ENCODE measurements at regions not wholly inside any gene's neighbourhood (a gene's known extent, or its start where the extent isn't known, plus 50 kb on each side); places are given as distances from the start of the nearest gene placed in this dataset.

DNA sequence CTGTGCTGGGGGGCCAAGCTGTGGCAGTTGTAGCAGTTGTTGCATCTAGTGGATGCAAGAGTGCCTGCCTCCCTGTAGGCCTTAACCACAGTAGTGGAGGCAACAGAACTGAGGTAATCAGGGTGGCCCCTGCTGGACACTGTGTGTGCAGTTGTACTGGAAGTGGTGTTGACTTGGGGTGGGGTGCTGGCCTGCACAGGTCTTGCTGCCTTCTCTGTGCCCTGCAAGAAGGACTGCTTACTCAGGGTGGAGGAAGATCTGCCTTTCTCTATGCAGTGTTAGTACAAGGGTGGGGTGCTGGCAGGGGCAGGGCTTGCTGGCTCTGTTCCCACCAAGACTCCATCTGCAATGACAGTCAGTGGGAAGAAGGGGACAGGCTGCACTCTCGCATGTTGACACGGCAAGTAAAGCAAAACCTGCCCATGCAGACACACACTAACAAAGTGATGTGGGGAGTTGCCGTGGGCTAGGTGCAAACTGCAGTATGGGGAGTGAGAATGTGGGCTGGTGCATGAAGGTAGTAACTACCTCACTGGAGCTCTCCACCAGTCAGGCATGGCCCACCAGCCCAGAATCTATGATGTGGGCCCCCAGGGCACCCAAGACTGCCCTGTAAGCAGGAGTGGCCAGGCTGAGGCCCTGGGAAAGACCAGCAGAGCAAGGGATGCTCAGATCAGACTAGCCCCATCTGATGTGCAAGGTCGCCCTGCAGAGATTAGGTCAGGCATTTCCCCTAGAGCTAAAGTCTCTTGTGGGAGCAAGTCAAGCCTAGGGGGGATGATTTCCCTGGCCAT is 594.9 kb downstream of the TECRL start:
- H3K4me3 ChIP-seq (ENCODE audit: low read depth, low read length): no peak overlapping the region
- TF ChIP-seq, protein P1, sequence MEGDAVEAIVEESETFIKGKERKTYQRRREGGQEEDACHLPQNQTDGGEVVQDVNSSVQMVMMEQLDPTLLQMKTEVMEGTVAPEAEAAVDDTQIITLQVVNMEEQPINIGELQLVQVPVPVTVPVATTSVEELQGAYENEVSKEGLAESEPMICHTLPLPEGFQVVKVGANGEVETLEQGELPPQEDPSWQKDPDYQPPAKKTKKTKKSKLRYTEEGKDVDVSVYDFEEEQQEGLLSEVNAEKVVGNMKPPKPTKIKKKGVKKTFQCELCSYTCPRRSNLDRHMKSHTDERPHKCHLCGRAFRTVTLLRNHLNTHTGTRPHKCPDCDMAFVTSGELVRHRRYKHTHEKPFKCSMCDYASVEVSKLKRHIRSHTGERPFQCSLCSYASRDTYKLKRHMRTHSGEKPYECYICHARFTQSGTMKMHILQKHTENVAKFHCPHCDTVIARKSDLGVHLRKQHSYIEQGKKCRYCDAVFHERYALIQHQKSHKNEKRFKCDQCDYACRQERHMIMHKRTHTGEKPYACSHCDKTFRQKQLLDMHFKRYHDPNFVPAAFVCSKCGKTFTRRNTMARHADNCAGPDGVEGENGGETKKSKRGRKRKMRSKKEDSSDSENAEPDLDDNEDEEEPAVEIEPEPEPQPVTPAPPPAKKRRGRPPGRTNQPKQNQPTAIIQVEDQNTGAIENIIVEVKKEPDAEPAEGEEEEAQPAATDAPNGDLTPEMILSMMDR (IDR thresholded peaks at IDR 0.05; ENCODE audit: low read depth, low read length): no peak

DNA sequence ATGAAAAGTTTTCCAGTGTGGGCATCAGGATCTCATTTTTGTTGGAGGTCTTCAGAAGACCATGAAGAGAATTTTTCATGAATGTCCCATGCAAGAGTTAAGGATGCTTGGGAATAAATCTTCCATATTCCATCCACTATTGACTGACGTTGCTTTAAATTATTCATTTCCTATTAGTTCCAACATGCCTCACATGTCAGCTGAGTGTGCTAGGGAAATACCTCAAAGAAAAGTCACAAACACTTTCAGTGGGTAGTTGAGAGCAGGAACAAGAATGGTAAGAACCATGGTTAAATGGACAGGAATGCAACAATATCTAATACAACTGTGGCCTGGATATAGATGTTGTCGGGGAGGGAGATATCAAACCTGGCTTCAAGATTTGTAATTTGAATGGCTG is 610.1 kb downstream of the TECRL start:
- no peak overlapping the region for H3K4me3 ChIP-seq (ENCODE audit: low read depth, low read length)
- TF ChIP-seq, protein P1 (IDR thresholded peaks at IDR 0.05; ENCODE audit: low read depth, low read length): no peak

DNA sequence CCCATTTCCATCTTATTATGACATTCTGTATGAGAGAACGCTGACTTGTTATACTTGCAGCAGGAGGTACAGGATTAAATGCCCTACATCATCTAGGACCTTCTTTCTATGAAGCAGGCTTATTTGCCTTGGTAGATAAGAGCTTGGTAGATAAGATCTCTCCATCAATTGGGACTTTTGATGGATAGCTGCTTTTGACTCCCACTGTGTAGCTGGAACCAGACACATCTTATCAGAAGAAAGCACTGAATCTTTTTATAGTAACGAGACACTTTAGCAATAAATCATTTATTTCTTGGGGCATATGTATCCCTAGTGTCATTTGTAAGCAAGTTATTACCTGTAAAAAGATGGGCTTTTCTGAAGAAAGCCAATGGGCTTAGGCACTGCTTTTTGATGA is 613.9 kb downstream of the TECRL start:
- H3K4me3 ChIP-seq (ENCODE audit: low read depth, low read length): no peak overlapping the region
- TF ChIP-seq, protein P1 (IDR thresholded peaks at IDR 0.05; ENCODE audit: low read depth, low read length): no peak

DNA sequence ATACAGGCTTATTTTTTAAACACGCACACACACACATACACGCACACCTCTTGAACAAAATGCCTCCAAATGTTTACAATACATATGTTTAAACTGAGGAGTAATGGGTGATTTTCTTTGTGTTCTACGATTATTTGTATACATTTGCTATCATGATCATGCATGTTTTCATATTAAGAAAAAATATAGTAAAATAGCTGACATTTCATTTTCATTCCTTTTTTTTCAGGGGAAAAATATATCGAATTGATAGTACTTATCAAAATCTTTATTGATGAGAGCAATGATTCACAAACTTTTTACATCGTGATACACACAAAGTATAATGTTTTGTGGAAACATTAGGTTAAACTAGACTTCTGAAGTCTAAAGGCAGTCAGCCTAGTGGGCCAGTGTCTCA is 618.9 kb downstream of the TECRL start:
- H3K4me3 ChIP-seq (ENCODE audit: low read depth, low read length): no peak overlapping the region
- TF ChIP-seq, protein P1 (IDR thresholded peaks at IDR 0.05; ENCODE audit: low read depth, low read length): no peak

DNA sequence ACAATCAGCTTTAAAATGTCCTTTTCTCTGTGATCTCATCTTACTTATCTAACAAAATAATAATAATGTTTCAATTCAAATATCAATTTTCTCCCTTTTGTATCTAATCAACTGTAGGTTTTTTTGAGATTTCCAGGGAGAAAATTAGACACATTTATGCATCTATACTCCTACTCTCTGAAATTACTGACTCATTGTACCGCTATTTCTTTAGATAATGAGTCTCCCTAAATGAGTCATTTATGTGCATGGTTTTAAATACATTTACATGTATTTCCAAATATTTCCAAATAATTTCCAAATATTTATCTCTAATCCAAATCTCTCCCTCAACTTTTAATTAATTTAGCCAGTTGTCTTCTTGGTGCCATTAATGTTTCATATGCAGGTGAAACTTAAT is 621.0 kb downstream of the TECRL start:
- TF ChIP-seq, protein P1 (IDR thresholded peaks at IDR 0.05; ENCODE audit: low read depth, low read length): no peak
- H3K4me3 ChIP-seq (ENCODE audit: low read depth, low read length): no peak overlapping the region

DNA sequence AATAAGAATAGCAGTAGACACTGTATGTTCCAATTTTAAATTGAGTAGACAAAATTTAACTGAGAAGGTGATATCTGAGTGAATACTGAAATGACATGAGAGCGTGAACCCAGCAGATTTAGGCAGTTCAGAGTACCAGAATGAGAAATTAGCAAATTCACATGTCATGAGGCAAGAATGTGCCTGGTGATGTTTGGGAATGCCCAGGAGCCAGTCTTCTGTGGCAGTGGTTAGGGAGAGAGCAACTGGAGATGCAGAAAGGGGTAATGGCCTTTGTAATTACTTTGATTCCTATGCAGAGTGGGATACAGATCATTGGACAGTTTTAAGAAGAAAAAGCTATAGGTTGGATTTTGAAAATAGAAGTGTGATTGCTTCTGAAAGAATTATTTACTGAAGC is 621.9 kb downstream of the TECRL start:
- H3K4me3 ChIP-seq (ENCODE audit: low read depth, low read length): no peak overlapping the region
- TF ChIP-seq, protein P1 (IDR thresholded peaks at IDR 0.05; ENCODE audit: low read depth, low read length): no peak

DNA sequence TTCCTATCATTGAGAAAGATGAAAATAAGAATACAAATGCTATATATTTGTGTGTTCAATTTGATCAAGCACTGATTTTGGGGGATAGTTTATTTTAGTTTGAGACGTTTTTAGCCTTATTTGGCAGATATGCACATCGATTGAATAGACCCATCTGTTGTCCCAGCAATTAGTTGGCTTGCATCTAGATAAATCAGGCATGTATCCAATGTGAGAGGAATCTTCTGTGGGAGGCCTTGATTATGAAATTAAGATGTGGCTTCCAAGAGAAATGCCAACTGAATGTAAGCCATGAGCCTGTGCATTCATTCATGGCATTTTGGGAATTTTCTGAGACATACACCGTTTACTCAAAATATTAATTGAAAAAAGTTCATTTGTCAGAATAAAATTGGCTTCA is 623.1 kb downstream of the TECRL start:
- TF ChIP-seq, protein P1 (IDR thresholded peaks at IDR 0.05; ENCODE audit: low read depth, low read length): no peak
- H3K4me3 ChIP-seq (ENCODE audit: low read depth, low read length): no peak overlapping the region

Data from WI38 (cell line).